Stimulated activated CD4-positive, alpha-beta T cell treated with anti-CD3 and anti-CD28 coated beads, Interleukin-1b, Interleukin-23, amount 100 ng/mL, for 4 hours (primary cell): ENCODE measurements at regions not wholly inside any gene's neighbourhood (a gene's known extent, or its start where the extent isn't known, plus 50 kb on each side); places are given as distances from the start of the nearest gene placed in this dataset.

Experiments used
- DNase-seq, 2 donors: peaks; one replicate each; pipeline ENCODE4 v3.0.0-alpha.2; 2020; ENCODE audit warnings: low read depth in 2 of 2

DNA sequence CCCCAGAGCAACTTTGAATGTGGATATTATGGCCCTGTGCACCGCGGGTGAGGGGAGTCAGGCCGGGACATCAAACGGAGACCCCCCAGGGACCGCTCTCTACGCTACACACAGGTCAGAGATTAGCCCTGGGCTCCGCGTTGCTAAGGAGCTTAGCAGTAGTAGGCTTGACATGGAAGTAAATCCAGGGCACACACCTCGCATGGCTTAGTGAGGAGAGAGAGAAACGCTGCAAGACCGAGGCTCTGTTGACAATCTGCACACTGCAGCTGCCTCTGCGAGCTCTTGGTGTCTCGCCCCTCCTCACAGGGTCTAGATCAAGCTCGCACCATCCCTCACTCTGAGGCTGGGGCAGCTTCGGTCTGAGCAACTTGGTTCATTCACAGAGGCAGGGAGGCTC is 116.1 kb upstream of the CDH4 start:
- no peak for DNase-seq

DNA sequence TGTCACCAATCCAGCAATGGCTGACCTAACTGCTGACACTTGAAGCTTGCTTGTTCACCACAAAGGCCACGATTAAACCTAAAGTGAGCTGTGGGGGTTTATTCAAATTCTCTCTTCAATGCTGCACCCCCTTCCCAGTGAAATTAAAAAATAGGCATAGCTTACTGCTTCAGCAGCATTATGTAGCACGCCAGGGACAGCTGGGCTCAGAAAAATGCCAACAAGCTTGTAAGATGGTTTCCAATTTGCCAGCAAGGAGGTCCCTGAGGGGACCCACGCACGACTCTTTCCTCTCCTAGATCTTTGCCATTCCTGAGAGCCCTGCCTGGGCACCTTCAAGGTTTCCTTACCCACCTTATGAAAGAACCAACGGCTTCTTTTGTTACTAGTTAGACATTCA is 113.5 kb upstream of the CDH4 start:
- DNase-seq, result no peak

DNA sequence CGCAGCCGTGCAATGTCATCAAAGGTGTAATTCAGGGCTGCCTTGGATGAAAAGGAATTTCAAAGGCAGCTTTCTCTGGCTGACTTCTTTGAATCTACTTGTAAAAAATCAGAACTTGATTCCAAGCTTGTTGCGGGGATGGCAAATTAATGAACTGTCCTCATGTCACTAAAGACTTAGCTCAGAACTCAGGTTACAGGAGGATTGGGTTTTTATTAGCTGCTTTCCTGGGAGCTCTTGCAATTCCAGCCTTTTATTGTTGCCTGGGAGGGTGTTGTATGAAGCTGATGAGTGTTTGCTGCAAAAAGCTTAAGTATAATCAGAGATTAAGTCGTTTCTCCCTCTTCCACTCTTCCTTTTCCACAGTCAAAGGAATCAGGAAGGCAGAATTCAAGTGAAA is 113.0 kb upstream of the CDH4 start:
- DNase-seq, result no peak

DNA sequence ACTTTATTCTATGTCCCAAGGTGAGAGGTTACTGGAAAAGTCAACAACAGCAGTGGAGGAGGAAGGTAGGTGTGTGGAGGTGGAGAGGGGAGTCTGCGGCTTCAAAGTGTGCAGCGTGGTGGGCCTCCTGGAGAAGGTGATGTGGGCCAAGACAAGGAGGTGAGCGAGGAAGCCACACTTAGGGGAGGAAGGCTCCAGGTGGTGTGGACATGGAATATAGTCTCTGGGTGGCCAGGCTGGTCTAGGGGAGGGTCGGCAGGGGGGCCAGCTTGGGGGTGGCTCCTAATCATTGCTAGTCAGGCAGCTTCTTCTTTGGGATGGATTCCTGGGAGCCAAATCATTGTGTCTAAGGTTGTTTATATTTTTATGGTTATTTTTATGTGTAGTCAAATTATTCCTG is 111.5 kb upstream of the CDH4 start:
- no peak for DNase-seq

DNA sequence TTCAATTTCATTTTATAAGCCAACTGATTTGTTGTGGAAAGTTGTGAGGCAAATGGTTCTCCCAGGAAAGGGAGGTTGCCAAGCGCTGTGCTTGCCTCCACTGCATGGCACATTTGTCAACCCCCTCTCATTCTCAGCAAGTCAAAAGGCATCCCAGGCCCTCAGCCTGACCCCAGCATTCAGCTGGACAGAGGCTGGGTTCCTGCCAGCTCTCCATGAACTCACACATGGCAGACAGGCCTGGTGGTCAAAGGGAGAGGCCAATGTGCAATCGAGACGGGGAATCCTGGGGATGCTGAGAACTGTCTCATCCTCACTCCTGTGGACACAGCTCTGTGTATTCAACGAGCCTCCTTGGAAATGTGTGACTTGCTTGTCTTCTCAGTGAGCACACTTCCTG is 106.0 kb upstream of the CDH4 start:
- DNase-seq, result no peak

DNA sequence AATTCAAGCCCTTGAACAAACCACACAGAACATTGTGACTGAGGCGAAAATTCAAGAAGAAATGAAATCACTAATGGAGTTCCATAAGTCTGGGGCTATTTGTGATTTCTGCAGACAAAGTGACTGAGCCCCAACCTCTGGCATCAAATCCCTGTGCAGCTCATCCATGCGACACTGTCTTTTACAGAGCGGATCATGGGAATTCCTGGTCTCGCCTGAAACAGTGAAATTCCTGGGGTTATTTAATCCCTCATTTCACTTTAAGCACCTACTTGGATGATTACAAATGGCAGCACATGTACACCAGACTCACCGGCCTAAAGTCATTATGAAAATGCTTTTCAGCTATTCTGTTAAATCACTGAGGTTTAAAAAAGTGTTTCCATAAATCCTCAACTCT is 102.4 kb upstream of the CDH4 start:
- DNase-seq, result no peak

DNA sequence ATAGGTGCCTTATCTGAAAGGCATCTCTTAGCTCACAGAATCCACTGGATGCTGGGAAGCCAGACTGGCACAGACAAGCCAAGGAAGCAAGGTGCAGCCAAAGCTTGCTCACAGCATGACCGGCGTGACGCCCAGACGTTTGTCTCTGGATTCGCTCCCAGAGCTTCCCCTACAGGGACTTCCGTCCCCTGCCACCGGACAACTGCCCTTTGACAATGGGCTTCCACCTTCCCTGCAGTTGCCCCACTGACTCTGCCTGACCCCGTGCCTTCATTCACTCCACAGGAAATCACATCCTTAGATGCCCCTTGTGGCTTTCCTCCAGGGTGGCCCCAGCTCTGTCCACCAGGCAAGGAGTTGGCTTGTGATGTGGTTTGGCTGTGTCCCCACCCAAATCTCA is 94.8 kb upstream of the CDH4 start:
- no peak for DNase-seq

DNA sequence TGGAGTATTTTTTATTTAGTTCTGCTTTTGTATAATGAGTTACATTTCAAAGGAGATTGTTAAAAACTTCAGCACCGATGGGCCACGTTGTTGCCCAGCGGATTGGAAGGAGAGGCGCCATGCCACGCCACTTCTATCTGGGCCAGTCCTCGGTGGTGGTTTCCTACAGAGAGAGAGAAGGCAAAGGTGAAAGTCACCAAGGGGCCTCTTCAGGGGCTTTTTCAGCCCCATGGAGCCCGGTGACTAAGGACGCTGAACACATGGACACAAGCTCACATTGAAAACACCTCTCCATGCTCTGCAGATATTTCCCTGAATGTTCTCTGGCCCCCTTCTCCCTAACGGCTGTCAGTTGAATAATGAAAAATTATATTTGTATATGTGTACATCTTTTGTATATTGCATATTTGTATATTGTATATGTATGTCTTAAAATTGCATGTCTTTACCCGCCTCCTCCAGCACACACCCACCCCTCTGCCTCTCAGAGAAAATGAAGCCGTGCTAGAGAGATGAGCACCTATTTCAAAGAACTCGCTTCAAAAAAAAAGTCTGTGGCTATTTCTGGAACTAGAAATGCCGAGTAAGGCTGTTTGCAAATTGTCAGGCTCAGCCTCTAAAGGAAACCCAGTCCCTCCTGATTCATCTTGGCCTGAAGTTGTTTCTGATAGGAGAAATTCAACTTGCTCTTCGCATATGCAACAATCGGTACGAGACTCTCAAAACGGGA is 91.9 kb upstream of the CDH4 start:
- no peak for DNase-seq

DNA sequence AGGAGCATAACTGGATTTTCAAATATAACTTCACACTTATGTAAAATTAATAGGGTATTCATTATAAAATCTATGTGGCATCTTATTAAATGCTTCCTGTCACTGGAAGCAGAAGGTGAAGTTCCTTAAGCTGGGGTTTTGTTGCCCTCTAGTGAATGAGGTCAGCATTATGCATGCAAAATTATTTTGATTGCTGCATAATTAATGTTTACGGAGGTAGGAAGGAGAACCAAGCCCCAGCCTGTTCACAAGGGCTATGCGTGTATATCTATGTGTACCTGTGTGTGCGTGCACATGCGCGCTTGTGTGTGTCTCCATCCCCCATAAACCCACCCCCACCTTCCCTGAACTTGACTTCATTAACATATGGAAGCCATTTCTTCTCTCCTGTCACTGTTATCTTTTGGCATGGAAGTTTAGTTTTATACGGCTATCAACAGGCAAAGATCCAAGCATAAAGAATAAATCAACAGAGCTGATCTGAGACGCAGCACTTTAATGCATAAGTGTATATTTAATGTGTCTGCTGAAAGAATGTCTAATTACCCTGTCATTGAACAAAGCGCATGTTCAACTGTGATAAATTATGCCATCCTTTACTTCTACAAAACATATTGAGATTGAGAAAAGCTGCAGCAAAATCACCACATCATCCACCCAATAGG is 90.2 kb upstream of the CDH4 start:
- no peak for DNase-seq

DNA sequence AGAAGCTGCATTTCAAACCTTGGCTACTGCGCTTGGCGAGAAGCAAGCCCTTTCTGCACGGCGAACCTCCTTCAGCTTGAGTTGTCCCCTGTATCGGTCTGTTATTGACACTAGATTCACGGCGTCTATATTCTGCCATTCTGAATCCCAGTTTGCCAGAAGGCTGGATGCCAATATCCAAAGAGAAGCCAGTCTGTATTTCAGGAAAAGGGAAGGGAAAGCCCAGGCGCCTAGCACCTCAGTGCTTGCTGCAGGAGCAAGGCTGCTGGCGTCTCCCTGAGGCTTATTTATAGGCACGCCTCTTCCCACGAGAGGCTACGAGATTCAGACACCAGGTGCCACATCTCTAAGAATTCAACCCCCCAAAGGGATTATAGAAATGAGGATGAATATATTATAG is 89.6 kb upstream of the CDH4 start:
- no peak for DNase-seq

DNA sequence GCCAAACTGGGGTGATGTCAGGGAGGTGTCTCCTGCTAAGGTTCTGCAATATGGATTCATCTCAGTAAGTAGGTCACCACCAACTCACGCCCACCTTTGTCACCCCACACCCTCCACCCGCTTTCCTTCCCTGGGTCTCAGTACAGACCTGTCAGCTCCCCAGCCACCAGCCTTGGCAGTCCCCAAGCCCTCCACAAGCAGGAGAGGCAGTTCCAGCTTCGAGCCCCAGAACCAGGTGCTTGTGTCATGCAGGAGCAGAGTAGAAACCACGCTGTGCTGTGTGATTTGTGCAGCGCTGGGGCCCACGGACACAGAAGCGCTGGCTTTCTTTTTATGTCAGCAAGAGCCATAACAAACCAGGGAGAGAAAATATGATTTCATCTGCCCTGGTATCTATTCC is 89.0 kb upstream of the CDH4 start:
- no peak for DNase-seq

DNA sequence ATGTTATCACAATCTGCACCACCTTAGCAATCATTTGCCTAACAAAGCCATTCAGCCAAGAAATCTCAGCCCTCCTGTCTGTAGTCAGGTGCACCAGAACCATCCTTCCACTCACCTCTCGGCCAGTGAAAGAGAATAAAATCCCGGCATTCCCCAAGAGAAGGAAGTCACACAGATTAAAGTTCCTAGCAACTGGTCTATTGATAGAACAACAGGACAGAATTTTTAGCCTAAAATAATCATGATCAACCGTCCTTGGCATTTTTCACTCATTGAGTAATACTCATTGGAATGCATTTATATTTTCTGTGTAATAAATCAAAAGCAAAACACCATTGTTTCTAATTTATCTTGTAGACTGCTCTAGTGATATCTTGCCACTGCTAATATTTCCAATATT is 85.7 kb upstream of the CDH4 start:
- no peak for DNase-seq

DNA sequence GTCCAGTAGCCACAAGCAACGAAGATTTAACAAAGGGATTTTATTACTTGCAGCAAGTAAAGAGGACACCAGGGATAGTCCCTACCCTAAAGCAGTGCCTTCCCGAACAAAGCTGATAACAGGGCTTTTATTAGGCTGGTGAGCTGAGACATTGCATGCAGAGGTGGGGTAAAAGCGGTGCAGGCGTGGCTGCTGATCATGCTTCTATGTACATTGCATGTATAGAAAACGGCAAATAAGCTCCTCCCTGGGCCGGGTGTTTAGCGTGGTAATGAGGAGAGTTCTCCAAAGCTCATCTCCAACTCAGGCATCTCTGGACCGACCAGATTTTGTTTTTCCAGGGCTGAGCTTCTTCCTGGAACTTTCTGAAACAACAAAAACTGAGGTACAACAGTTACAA is 83.5 kb upstream of the CDH4 start:
- DNase-seq, result no peak

DNA sequence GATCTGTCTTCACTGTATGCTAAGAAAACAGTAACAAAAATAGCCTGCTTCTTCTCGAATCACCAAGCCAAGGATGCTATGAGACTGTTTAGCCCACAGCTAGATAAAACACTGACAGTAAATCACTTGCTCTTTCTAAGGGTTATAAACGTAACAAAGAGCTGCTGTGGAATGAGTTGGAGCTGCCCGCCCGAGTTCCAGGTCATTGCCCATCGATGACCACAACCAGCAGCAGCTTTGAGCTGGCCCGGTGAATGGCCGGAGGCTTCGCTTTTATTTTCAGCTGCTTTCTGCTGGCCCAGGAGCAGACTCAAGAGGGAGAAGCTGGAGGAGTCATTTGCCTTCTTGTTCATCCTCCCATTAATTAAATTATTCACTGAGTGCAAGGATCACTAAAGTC is 82.2 kb upstream of the CDH4 start:
- no peak for DNase-seq

DNA sequence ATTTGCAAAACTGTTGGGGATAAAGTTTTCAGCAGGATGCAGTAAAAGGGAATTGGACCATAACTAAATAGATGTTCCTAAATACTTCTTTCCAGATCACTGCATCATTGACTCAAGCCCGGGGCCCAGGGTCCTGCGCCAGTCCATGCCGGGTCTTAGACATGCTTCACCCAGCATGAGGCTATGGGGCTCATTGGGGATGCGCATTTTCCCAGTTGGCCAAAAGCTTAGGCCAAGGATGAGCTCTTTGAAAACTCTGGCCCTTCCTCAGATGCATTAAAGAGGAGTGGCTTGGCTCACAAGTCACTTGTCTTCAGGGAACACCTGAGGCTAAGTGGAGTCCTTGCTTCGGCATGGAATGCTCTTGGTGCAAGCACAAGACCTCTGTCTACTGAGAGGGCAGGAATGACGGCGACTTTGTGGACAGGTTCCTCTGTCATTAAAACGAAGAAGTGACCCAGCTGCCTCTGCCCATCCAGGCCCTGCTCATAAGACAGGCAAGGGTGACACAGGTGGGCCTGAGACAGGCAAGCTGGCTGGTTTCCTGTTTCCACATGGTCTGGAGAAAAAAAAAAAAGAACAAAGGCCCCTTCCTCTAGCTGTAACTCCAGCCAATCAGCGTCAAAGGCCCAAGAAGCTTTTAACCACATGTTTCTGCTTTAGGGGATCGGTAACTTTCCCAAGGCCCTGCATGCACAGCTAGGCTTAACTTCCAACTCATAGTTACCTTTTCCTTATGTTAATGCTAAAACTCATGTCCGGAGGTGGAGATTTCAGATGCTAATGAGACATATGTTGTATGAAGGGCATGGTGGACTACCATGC is 81.4 kb upstream of the CDH4 start:
- no peak for DNase-seq

DNA sequence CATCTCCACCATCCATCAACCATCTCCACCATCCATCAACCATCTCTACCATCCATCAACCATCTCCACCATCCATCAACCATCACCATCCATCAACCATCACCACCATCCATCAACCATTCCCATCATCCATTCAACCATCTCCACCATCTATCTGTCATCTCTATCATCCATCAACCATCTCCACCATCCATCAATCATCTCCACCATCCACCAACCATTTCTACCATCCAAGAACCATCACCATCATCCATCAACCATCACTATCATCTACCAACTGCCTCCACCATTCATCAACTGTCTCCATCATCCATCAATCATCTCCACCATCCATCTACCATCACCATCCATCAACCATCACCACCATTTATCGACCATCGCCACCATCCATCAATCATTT is 78.8 kb upstream of the CDH4 start:
- DNase-seq, result no peak

DNA sequence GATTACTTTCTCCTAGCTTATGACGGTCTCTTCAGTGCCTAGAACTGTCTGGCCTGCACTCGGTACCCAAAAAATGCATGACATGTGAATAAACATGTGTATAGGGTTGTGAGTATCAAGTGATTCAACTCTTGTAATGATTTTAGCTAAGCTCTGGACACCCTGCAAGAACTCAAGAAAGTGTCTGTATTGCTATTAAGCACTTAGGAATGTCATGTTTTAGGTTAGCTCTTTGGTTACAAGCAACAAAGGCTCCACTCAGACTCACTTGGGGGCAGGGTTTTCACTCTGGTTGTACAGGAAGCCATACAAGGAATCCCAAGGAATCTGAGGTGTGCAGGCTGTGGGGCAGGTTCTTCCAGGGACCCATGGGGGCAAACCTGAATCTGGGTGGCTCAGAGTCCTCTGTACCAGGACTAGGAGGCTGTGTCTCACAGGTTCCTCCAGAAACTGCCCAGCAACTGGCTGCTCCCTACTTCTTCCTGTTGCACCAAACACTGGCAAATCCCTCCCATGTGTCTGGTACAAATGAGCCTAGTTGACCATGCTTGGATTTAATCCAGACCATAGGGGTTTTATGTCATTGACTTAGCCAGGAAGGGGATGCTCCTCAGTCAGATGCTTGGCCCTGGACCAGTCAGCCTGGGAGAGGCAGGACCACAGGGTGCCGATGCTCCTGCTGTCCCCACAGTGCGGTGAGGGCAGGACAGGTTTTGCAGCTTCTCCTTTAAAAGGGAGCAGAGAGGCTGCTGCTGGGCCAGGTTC is 77.9 kb upstream of the CDH4 start:
- no peak for DNase-seq

DNA sequence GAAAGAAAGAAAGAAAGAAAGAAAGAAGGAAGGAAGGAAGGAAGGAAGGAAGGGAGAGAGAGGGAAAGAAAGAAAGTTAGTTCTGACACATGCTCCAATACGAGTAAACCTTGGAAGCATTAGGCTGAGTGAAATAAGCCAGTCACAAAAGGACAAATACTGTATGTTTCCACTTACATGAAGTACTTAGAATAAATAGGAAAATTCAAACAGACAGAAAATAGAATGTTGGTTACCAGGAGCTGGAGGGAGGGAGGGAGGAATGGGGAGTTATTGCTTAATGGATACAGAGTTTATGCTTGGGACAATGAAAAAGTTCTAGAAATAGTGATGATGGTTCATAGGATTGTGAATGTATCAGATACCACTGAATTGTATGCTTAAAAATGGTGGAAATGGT is 75.2 kb upstream of the CDH4 start:
- no peak for DNase-seq

DNA sequence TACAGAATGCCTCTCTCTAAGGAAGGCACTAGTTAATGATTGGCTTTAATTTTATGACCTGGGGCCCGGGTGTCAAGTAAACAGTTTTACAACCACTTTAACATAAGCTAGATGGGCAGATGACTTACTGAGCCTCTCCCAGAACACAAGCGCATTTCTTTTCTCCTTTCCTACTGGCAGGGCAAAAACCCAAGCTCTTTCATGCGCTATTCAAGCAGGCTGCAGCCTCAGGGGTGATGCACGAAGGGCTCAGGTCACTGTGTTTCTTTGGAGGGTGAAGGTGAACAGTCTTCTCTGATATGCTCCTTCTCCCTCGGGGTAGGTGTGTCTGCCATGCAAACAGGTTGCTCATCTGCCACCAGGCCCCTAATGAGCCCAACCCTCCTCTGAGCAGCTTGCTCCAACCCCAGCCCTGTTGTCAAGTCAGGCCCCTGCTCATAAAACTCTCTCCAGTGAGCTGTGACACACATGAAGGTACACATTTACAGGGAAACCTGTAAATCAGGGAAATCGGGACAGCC is 73.5 kb upstream of the CDH4 start:
- no peak for DNase-seq

DNA sequence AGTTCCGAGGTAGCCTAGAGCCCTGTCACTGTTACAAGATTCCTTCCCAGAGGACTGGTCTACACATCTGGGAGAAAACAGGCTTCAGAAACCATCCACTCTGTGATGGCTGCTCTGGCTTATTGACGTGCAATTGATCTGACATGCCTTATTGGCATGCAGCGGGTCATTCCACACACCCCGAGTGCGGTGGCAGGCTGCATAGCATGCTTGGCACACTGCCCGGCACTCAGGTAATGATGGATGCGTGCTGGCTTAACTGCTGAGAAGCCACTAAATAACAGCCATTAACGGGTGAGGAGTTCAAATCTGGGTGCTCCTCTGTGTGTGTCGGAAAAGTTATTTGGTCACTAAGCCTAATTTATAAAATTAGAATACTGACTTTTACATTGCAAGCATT is 67.9 kb upstream of the CDH4 start:
- DNase-seq, result no peak

DNA sequence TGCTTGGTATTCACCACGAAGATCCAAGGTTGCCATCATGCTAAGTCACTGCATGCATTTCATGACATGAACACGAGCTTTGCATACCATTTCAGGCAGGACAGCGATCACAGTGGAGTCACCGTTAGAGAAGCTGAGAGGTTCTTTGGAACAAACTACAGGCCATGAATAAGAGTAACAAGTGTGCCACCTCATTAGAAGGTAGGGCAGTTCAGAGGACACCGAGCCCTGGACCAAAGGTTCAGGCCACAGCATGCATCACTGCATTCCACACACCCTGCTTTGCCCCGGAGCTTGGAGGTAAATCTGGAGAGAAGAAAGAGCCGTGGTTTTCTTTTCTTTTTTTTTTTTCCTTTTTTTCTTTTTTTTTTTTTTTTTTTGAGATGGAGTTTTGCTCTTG is 66.9 kb upstream of the CDH4 start:
- DNase-seq, result no peak
